NCI-H526 treated with DMSO at 0.1 percent for 48 hours (cell line): ENCODE measurements at regions not wholly inside any gene's neighbourhood (a gene's known extent, or its start where the extent isn't known, plus 50 kb on each side); places are given as distances from the start of the nearest gene placed in this dataset.

Experiments
- DNase-seq: peaks from one replicate; lab custom pipeline; 2025; lab: John Stamatoyannopoulos, UW

DNA sequence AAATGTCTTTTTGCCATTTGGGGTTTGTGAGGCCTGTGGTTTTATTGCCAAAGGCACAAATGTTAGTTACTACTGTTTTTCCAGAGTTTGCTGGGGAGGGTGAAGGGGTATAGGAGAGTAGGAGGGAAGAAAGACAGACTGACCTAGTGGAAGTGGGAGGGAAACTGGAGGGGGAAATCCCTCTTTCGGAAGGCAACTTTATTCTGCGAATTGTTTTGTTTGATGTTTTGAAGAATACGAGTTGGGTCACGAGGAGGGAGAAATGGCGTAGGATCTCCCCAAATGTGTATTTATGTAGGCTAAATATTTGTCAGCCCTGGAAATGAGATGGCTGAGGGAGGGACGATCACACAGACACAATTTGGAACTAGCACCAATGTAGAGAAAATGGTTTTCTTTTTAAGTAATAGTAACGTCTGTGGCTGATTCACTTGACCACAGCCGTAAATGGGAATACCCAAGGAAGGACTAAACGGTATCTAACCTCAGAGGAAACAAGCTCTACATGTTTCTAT, 172.3 kb downstream of the ICOS start:
- DNase-seq = no peak

DNA sequence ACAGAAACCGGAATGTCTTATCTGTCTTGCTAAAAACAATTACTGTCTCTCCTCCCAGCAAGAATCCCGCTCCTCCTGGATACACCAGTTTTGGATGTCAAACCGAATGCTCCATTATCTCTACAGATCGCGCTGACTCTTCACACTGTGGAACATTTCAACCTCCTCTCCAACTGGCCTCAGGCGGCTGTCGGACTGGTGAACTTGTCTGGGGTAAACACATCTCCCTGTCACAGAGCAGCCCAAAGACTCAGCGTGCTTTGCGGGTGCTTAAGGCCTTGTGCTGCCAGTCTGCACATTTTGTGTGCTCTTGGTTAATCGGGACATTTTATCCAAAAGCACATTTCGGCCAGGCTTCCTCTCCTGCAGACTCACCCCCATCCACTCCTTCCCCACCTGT, 173.1 kb downstream of the ICOS start:
- DNase-seq = no peak

DNA sequence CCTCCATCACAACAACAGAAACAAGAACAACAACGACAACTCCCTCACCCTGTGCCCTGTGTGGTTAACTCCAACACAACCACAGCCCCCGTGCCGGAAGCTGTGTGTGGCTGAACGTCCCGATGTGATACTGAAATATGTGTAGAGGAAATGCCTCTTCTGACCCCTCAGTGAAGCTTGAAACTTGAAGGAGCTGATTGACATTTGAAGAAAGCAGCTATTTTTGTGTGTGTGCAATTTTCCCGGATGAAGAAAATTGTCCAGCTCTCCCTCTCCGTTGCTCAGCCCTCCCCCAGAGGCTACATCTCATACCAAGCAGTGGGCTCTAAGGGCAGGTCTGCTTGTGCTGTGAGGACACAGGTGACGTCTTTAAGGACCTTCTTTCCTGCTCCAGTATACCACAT, 173.8 kb downstream of the ICOS start:
- no peak for DNase-seq

DNA sequence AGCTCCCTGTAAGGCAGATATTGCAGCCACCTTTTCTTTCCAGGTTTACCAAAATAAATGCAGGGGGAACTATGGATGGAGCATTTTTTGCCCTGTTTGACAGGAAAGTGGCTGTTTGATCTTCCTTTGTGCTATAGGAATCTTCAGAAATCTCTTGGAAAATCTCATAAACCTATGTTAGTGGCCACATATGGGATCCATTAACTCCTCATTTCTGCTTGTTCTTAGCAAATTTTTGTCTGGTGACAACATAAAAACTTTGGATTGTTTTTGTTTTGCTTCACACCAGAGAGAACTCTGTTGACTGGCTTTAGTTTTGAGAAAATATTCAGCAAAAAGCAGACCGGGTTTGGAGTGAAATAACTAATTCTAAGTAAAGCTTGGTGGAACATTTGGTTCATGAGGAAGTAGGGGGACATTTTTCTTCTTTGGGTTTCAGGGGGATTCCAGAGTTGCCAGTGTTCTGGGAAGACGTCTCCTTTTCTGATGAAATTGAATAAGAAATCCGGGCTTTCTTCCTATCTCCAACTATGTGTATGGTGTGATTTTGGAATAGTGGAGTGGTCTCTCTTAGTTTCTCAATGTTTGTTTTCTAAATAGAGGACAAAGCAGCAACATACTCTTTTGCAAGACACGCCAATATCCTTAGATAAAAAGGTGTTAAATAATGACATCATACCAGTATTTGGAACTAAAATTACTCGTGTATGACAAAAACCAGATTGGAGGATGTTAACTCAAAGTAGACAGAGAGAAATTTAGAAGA, 174.4 kb downstream of the ICOS start:
- DNase-seq = no peak

DNA sequence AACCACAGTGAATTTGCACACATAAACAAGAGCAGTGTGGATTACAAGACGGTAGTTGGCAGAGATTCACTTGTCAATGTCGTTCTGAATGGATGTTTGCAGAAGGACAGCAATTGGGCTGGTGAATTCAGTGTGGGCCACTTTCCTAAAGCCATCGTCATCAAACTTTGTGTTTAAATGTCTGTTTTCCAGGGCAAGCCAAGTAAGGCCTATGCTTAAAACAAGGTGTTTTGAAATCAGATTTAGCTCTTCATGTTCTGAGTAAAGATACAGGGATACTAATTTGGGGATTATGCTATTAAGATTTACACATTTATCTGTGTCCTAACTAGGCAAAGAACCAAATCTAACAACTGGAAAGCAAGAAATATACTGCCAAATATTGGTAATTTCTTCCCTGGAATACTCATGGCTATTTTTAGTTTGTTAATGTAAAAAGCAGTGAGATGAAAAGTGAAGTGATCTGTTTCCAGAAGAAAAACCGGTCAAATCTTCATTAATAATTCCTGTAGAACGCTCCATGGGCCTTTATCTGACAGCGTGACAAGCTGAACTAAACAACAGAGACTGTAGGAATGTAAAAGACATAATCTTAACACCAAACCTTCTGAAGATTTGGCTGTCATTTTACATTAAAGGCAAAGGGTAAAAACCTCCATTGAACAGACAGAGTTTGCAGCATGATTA, 175.7 kb downstream of the ICOS start:
- DNase-seq = no peak

DNA sequence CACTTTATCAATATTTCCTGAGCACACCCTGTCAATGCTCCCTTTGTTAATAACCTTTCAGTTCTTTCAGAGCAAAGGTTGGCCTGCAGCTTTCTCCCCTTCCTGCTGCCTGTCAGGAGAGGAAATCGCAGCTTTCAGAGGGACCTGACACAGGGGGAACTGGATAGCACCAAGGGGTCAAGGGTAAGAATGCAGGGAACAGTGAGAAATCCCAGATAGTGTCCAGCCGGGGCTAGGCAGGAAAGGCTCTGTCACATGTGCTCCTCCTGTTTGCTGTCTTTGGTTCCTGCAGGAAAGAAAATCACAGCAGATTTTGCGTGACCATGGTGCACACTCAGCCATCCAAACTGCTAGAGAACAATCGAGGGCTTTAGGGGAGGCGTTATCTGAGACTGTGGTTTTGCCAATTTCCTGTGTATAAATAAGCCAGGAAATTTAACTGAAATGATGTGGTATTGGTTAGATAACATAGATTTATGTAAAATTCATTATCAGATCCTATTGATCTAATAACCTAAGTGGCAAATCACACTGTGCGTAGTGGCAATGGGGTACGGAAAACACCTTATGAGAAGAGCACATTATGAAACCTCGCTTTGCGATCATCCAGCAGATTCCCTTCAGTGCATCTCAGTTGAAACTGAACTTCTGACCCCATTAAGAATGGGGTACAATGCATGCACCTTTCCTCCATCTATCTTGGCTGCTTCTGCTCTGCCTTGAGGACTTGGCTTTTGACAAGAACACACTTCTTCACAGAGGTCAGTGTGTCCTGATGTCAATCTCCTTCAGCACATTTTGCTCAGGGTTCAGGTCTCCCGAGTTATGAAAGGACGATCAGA, 178.0 kb downstream of the ICOS start:
- DNase-seq = no peak

DNA sequence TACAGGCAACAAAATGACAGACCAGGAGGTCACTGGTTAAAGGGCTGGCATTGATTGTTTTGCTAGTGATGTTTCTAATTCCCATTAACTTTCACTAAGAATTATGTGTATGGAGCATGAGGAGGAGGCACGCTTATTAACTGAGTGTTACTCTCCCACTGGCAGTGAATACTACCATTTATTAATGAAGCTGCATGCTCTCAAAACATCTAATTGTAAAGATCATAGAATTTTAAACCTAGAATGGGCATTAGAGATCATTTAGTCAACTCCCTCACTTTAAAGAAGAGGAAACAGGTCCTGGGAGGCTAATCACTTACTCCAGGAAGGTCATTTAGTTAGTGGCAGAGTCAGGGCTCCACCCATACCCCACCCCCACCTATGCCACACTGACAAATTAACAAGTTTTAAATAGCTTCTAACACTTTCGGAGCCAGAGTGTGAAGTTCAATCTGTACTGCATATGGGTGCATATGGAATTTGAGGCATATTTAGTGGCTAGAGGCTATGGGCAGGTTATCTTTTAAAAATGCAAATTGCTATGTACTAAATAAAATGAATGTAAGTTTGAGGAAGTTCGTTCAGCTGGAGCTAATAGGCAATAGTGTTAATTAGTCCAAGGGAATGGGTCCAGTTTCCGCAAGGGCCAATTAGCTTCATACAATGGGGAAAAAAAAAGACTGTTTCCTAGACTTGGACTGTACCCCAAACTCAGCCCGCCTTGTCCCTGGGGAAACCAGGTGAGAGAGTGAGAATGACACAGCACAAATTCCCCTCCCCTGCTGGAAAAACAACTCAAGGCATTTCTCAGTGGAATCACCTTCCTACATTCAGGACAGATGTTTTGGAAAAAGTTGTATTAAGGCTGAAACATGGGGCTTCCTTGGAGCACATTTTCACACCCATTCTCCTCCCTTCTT, 178.8 kb downstream of the ICOS start:
- DNase-seq = no peak

DNA sequence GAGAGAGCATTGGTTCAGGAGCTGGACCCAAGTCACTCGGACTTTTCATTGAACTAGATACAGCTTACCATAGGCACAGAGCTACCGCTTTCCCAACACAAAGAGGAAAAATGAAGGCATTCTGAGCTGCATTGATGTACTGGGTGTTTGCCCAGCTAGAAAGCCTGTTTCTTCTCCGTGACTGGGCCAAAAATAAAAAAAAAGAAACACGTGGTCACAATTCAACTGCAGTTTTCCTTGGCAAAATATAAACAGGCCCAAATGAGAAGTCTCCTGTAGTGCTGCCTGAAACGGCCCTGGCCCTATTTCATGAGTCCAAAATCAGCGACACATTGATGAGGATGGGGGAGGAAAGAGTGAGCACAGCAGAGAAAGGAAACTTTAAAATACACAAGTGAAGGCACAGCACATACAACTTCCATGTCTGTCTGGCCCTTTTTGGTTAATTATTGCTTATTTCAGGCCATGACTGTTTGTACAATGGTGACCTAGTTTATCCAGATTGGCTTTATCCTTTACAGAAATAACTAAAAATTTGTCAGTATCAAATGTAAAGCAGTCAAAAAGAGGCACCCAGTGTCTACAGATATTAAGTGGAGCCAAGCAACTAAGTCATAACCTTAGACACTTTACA, 179.7 kb downstream of the ICOS start:
- no peak for DNase-seq

DNA sequence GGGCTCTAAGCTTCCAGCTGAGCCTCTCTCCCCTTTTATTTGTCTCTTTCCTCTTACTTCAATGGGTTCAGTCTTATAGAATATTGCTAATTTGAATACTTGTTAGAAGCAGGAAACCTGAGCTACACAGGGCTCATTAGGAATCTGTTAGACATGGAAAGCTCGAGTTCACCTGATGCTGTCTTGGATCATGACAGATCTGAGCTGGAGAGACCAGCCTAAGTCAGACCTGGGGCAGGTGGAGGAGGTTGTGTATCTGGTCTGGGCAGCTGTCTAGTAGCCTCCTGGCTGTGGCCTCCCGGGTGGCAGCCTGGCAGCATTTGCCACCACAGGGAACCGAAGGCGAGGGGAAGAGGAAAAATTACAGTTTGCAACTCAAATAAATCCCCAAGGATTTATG, 185.9 kb downstream of the ICOS start:
- peak; percentile 52 for DNase-seq

DNA sequence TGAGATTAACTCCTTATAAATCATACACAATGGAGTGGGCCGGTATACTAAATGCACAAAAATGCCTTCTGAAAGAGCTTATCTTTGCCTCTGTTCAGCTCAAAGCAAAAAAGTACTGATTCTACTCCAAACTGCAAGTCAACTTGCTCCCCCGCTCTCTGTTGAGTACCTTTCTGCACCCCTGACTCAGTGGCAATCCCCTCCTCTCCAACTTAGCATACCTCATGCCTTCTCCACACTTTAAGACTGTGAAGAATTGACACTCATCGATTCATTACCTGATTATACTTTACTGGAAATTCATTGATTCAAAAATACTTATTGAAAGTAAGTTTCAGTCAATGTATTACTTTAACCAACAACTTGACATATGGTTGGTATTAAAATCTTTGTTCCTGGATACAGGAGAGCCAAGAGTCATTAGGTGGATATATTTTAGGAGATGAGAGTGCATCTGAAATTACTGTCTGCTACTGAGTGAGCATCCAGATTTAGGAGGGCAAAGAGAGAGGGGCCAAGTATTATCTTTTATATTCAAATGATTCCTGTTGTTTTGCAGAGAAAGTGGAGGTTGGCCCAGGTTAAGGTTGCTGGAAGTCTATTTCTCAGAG, 187.7 kb downstream of the ICOS start:
- DNase-seq = no peak

DNA sequence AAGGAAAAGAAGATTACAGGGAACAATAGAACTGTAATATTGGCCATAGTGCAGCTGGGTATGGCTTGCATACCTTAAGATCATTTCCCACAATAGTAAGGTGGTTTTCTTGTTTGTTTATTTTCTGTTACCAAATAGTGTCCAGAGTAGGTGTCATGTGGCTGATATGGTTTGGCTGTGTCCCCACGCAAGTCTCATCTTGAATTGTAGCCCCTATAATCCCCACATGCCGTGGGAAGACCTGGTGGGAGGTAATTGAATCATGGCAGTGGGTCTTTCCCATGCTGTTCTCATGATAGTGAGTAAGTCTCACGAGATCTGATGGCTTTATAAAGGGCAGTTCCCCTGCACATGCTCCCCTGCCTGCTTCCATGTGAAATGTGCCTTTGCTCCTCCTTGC, 190.1 kb downstream of the ICOS start:
- DNase-seq = no peak

DNA sequence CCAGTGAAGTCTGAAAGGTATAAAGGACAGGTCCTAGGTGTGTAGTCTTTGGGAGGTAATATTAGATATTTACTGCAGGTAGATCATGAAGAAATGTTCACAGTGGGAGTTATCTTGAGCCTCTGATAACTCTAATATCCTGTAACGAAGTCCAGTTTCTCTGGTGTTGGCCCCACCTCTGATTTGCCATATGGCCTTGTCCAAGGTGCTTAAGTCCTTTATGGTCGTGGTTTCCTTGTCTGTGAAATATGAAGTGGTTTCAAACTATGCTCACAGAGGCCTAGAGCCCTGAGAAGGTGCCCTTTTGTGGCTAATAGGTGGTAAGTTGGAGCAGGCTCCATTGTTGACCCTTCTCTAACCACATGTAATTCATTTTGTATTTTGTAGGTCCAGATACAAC, 190.7 kb downstream of the ICOS start:
- no peak for DNase-seq

DNA sequence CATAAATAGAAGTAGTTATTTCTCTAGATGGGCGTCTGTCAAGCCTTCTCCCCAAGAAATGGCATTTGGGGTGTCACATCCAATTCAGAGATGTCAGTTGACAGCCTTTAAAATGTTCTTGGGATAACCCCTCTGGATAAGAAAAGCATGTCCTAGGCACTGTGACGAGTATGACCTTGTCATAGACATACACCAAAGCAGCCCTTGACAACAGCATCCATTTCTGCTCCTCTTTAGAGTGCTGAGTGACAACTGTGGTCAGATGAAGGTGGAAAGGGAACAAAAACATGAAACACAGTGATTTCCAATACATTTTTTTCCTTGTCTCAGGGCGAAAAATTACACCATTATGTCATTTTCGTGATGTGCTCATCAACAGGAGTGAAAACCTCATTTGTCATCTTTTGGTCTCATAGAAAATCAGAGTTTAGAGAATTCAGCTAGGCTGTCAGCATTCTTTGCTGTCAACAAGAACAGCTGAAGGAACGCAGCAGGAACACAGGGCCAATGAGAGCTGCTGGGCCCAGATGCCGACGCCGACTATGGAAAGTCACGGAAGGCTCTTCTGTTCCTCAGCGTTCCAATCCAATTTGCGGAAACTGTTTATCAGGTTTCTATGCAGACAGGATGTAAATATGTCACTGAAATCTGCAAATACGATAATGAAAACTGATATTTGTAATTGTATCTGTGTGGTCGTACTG, 193.2 kb downstream of the ICOS start:
- DNase-seq = no peak

DNA sequence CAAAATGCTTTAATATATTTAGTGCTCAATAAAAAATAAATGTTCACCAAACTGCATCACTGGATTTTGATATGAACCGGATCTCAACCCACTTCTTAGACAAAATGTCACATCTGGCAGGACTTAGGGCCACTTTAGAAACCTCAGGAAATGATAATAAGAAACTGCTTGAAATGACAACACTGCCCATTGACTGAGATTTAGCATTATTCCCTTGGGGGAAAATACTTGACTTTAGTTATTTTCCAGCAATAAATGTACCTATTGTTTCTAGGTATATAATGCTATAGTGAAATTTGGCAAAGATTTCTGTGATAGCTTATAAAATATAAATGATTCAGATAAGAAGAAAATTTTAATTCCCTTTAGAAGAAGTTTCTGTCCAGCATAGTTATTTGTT, 195.1 kb downstream of the ICOS start:
- no peak for DNase-seq

DNA sequence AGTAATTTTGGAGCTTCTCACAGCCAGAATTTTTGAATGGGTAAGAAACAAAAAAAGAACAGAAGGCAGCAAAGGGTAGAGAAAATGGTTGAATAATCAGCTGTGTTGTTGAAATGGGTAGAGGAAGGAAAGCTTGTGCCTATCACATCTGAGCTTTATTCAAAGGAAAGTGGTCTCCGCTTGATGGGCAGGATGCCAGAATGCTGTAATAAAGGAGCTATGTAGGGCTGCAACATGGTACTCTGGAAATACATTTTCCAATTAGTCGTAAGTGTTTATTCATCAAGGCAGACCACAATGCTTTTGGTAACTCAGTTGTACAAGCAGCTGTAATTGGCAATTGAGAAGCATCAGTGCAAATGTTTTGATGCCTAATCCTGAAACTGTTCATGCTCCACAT, 196.9 kb downstream of the ICOS start:
- no peak for DNase-seq

DNA sequence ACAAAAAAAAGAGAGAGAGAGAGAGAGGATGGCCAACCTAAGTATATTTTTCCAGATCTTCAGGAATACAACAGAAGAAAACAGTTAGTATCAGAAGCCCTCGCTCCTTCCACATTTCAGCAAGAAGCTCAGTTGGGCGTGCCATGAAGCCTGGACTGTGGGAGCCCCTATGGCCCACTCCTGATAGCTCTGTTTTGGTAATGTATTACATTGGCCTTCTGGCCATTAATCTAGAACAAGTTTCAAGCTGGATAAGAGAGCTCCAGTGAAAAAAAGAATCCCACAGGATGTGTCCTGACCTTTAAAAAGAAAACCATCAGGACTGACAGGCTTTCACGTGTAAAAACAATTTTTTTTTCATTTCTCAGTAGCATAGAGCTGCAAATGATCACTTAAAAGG, 197.9 kb downstream of the ICOS start:
- DNase-seq = no peak

DNA sequence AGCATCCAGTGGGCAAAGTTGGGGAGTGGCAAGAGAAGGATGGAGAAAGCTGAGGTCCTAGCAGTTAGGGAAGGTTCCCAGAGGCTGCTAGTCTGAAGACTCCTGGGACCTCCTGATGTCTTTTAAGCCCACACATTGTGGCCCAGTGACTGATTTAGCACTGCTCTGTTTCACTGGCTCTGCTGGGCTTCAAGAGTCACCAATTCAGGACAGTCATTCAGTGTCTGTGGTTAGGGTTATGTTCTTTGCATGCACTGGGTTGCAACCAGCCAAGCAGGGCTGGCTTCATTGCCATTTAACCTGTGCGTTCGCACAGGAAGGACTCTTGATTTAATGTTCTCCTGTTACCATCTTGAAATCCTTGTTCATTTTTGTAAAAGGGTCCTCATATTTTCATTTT, 199.2 kb downstream of the ICOS start:
- no peak for DNase-seq

DNA sequence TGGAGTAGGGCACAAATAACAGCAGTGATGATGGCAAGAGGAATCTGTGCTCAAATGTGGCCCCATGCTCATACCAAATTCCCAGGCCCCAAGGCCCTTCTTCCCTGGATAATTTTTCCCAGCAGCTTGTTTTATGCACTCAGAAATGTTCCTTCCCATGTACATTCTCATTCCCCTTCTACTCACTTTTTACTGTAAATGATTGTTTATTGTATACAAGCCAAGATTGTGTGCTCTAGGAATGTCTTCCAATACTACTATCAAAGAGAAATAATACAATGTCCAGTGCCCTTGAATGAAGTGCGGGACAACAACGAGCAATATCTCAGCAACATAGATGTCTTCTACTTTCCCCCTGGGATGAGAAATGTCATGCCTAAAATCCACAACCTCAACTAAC, 201.6 kb downstream of the ICOS start:
- no peak for DNase-seq

DNA sequence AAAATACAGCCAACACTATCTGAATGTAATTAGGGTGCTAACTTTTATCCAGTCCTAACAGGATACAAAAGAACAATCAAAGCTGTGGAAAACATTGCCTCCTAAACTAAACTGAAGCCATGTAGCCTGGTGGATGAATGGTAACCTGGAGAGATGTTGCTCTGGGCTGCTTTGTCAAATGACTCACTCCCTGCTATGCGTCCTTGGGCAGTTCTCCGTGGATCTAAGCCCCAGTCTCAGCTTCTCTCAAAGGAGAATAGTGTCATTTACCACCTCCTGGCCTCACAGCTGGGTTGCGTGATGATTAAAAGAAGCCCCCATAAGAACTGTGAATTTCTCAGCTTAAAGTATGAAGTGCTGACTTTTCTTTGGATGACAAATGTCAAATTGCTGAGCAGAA, 203.7 kb downstream of the ICOS start:
- DNase-seq = no peak
